NCI-H345 (cell line): ENCODE measurements at regions not wholly inside any gene's neighbourhood (a gene's known extent, or its start where the extent isn't known, plus 50 kb on each side); places are given as distances from the start of the nearest gene placed in this dataset.
"Not testable (repeated sequence)": the region's sequence is repeated elsewhere in the genome, so short reads cannot be mapped to it uniquely, and the experiment has no call there.

ENCODE experiments used
- DNase-seq: peaks from one replicate; lab custom pipeline; 2025; lab: John Stamatoyannopoulos, UW

GRCh38 chr2:143950704-143951103 lies 569.2 kb downstream of the ZEB2 start:
- DNase-seq, result no peak

GRCh38 chr2:143949121-143949848 lies 570.6 kb downstream of the ZEB2 start:
- no peak for DNase-seq

GRCh38 chr2:143948710-143949109 lies 571.2 kb downstream of the ZEB2 start:
- DNase-seq, result no peak

GRCh38 chr2:143946436-143947391 lies 573.2 kb downstream of the ZEB2 start:
- DNase-seq, result no peak

GRCh38 chr2:143942486-143942885 lies 577.4 kb downstream of the ZEB2 start:
- DNase-seq, result no peak

- no peak for DNase-seq
Observed at GRCh38 chr2:143940720-143941119, 579.2 kb downstream of the ZEB2 start.

- DNase-seq, result no peak
Observed at GRCh38 chr2:143939626-143940330, 580.1 kb downstream of the ZEB2 start.

- peak; percentile 80 for DNase-seq
Observed at GRCh38 chr2:143937723-143938350, 582.1 kb downstream of the ZEB2 start.

GRCh38 chr2:143936848-143937722 lies 582.8 kb downstream of the ZEB2 start:
- peak; percentile 66 for DNase-seq

- peak; percentile 64 for DNase-seq
Observed at GRCh38 chr2:143936538-143936847, 583.4 kb downstream of the ZEB2 start.

- no peak for DNase-seq
Observed at GRCh38 chr2:143935482-143935752, 584.5 kb downstream of the ZEB2 start.

GRCh38 chr2:143934626-143935481 lies 585.1 kb downstream of the ZEB2 start:
- peak; percentile 73 for DNase-seq

GRCh38 chr2:143933946-143934569 lies 585.9 kb downstream of the ZEB2 start:
- DNase-seq, result no peak

- no peak for DNase-seq
Observed at GRCh38 chr2:143930891-143931290, 589.0 kb downstream of the ZEB2 start.

- no peak for DNase-seq
Observed at GRCh38 chr2:143928613-143929012, 591.3 kb downstream of the ZEB2 start.

GRCh38 chr2:143928184-143928583 lies 591.7 kb downstream of the ZEB2 start:
- DNase-seq, result no peak

- DNase-seq, result no peak
Observed at GRCh38 chr2:143926736-143927135, 593.2 kb downstream of the ZEB2 start.

GRCh38 chr2:143922261-143922830 lies 597.6 kb downstream of the ZEB2 start:
- not testable (repeated sequence) for DNase-seq

- no peak for DNase-seq
Observed at GRCh38 chr2:143918465-143918989, 601.4 kb downstream of the ZEB2 start.
